ENCODE measurements at regions not wholly inside any gene's neighbourhood (a gene's known extent, or its start where the extent isn't known, plus 50 kb on each side); places are given as distances from the start of the nearest gene placed in this dataset.

DNA sequence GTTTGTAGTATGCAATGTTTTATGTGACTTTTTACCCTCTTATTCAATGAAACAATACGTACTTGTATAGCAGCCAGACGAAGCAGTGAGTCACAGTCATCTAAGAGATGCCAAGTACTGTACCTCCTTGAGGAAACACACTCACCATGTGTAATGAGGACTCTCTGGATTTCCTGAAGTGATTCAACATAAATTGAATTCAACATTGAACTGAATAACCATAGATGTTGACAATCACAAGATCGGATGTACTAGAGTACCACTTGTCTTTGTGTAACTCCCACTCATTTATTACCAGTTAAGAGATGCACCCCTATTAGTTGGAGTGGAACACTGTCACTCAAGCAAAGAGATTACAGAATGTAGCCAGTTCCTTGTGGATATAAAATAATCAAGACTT lies 175.2 kb upstream of the HMGA2 start:
- no peak for DNase-seq (ENCODE audit: low read depth in 4 of 4, low spot score in 3 of 4)

DNA sequence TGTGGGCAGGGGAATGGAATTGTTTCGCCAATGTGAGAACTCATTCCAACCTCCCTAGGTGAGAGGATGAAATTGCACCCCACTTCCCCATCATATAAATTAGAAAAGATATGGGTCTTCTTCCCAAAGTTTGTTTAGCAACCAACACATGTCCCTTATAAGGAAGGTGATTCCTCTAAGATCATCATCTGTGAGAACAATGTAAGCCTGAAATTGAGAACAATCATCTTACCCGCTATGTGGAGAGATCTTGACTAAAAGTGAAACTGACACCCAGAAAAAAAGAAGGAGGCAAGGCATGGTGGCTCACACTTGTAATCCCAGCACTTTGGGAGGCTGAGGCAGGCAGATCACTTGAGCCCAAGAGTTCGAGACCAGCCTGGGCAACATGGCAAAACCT lies 173.2 kb upstream of the HMGA2 start:
- DNase-seq (ENCODE audit: low read depth in 4 of 4, low spot score in 3 of 4): no peak

DNA sequence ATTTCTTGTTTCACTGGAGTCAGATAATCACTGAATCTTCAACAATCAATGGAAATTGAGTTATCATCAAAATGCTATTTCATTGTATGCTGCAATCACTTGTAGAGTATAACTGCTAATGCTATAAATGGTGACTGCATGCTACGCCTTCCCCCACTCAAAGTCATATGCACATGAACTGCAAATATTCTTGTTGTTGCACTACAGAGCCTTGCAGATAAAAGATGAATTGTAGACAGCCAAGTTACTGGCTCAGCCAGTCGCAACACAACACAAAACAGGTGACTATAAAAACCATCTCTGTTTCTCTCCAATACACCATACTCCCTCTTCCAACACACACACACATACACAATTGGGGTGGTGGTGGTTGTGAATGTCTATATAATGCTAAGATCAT lies 171.0 kb upstream of the HMGA2 start:
- DNase-seq (ENCODE audit: low read depth in 4 of 4, low spot score in 3 of 4): no peak

DNA sequence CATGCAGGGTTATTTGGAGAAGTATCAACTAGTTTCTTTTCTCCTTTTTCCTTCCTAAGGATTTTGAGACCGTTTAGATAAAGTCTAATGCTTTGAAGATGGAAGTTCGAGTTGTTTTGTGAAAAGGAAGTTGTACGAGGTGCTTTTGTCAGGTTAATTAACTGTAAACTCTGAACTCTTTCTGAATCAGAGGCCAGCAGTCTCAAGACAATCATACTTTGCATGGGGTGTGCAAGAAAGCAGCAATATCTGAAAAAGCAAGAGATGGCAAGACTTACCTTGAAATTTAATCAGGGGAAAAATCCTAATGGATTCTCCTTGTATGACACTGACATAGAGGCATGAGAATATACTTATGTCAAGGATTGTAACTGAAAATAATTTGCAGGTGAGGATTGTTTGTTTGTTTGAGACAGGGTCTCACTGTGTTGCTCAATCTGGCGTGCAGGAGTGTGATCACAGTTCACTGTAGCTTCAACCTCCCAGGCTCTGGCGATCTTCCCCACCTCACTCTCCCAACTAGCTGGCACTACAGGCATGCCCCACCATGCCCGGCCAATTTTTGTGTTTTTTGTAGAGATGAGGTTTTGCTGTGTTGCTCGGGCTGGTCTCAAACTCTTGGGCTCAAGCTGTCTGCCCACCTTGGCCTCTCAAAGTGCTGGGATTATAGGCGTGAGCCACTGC lies 170.2 kb upstream of the HMGA2 start:
- no peak for DNase-seq (ENCODE audit: low read depth in 4 of 4, low spot score in 3 of 4)

DNA sequence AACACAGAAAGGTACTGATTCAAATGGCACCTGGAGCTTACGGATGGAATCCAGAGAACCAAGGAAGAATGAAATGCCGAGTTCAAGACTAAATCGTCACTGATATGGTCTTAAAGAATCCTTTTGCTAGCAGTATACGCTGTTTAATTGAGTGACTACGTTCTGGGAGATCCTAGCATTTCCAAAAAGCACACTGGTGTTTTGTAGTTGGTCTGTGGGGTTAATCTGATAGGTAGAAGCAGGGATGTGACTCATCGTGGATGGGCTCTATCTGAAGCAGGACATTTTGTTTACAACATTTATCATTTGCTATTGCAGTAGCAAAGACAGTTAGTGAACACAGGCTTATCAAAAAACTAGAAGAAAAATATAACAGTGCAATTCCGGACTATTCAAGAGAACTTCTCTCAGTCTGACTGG lies 169.2 kb upstream of the HMGA2 start:
- no peak for DNase-seq (ENCODE audit: low read depth in 4 of 4, low spot score in 3 of 4)

DNA sequence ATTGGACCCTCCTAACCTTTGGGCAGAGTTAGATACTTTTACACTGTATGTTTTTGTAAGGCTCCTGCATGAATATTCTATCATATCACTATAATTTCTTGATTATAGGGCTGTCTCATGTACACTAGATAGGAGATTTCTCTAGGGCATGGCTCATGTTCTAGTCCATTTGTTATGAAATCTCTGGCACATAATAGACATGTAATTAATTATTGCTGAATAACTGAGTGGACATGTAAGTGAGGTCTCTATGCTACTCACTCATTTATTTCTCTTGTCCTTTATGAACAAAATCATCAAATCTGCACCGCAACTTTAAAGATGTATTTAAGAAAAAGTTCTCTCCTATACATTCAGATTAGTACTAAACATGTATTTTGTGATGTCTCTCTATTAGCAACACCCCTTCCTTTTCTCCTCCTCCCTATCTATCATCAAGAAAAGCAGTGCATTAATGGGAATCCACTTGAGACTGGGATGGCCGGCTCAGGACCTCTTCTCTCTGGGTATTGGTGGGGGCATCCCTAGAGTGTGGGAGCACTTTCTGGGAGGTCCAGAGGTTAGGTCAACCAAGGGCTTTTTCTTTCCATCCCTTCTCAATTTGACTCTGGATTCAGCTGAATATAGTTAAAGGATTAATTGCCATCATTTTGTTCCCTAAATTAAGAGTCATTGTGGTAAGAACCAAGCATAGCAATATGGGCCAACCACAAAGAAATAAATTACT lies 168.0 kb upstream of the HMGA2 start:
- DNase-seq (ENCODE audit: low read depth in 4 of 4, low spot score in 3 of 4): no peak

DNA sequence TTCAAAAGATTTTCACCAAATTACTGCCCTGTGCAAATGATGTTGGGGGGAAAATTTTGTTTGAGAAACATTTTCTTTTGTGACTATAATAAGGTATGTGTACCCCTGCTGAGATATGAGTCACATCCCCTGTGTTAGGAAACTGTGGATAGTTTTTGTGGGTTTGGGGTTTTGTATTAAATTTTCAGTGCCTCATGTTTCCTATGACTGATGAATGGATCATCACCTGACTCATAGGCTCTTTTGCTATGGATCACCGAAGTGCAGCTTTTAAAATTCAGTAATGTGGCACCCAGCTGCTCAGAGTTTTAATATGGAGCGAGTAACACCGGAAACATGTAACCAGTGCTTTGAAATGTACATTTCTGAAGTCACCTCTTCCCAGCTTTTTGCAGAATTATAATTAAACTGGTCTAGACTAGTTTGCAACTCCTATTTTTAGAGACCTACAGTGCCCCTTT lies 167.4 kb upstream of the HMGA2 start:
- DNase-seq (ENCODE audit: low read depth in 4 of 4, low spot score in 3 of 4): no peak

DNA sequence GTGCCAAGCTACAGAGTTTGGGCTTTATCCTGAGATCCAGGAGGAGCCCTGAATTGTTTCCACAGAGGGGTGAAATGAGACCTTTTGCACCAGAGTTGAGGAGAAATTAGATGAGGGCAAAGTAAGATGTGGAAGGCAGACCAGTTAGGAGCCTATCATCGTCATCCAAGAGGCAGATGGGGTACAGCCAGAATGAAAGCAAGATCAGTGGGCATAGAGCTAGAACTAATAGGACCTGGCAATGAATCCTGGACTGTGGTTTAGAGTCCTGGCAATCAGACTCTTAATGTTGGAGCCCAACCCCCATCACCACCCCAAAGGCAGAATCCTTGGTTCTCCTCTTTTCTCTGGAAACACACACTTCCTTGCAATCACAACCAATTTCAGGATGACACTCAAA lies 166.6 kb upstream of the HMGA2 start:
- DNase-seq (ENCODE audit: low read depth in 4 of 4, low spot score in 3 of 4): no peak

DNA sequence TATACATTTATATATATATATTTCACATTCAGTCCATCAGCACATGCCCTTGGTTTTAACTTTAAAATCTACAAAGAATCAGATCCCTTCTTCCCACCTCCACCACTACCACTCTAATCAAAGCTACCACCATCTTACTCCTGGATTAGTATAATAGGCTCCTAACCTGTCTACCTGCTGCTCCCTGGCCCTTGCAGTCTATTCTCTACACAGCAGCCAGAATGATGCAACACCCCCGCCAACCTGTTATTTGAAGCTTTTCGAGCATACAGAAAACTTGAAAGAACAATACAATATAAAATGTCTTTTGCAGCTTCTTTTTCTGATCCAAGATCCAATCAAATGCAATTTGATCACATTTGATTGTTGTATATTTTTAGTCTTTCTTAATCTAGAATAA lies 165.9 kb upstream of the HMGA2 start:
- no peak for DNase-seq (ENCODE audit: low read depth in 4 of 4, low spot score in 3 of 4)

DNA sequence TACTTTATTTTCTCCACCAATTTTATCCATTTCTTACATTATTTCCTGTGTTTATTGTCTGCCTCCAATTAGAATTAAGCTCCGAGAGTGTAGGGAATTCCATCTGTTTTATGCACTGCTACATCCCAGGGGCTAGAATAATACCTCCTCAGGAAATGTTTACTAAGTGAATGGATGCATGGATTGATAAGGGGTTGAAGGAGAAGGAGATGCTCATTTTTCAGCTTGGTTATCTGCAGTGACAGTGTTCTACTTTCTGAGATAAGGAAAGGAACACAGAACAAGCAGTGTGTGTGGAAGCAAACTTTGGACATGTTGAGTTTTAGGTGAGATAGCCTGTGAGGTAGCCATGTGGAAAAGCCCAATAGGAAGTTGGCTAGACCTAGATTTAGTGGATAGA lies 164.6 kb upstream of the HMGA2 start:
- no peak for DNase-seq (ENCODE audit: low read depth in 4 of 4, low spot score in 3 of 4)

DNA sequence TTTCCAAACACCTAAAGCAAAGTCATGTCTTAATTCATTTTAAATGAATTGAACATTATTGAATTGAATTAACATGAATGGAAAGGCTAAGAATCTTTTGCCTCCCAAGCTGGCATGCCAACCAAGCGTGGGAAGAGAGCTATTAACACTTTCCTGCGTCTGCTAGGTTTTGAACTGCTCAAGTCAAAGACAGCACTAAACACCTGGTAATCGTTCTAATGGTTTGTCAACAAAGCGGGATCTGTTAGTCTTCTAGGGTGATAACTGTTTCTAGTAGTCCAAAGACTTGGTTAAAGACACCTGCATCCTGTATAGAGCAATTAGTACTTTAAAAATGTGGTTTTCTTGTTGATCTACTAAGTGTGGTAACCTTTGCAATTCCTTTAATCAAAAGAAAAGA lies 164.2 kb upstream of the HMGA2 start:
- no peak for DNase-seq (ENCODE audit: low read depth in 4 of 4, low spot score in 3 of 4)

DNA sequence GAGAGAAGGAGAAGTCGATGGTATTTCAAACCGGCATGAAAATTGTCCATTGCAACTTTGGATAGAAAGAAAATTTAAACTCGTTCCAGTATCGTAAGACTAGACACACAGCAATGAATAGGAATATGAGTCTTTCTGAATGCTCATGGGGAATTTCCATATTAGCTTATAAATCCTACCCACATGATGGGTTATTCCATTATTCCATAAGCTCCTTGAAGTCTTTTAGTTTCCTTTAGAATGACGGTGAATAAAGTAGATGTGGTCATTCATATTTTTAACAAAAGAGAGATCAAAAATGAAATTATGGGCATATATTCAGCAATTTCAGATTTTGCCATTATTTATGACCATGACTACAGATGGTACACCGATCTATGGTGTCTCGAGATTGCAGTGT lies 163.4 kb upstream of the HMGA2 start:
- DNase-seq (ENCODE audit: low read depth in 4 of 4, low spot score in 3 of 4): no peak

DNA sequence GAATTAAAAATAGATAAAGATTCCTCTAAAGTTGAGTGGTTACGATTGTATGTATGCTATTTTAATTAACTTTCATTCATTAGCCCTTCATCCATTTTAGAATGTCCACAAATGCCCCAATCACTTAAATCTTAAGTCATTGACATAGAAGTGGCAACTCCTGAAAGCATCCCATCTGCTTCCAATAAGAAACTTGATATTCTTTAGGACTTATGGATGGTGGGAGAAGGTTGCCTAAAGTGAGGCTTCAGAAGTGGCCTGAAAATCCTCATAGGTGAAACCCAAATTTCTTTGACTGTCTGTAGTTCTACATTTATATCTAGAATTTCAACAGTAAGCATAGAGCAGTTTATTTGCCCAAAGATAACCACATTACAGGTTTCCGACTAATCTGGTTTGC lies 161.7 kb upstream of the HMGA2 start:
- DNase-seq (ENCODE audit: low read depth in 4 of 4, low spot score in 3 of 4): no peak

DNA sequence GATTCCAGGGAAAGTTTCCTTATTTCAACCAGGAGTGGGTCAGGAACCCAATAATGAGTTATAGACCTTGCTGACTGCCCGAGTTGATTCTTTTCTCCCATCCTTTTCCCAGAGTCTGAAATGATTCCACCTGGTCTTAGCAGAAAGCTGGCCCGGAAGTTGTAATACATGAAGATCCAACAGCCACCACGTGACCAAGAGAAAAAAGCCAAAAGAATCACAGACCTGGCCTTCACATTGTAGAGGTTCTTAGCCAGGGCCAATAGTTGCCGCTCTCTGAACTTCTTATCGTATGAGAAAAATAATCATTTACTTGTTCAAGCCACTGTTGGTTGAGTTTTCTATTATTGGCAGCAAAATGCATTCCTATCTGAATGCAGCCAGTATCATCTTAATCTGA lies 161.2 kb upstream of the HMGA2 start:
- DNase-seq (ENCODE audit: low read depth in 4 of 4, low spot score in 3 of 4): no peak

DNA sequence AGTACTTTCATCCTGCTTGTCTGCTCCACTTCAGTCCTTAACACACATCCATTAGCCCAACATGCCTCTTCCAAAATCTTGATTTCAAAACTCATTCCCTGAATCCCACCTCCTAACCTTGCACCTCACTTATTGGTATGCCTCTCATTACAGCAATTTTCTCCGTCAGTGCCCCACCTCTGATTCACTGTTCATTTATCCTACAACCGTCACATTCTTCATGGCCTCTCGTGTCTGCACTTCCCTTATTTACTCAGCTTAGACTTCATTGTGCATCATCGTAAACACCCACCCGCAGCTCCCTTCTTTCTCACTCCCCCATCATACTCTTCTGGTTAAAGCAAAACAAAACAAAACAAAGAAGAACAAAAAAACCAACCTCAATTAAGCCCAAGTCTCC lies 160.6 kb upstream of the HMGA2 start:
- no peak for DNase-seq (ENCODE audit: low read depth in 4 of 4, low spot score in 3 of 4)

DNA sequence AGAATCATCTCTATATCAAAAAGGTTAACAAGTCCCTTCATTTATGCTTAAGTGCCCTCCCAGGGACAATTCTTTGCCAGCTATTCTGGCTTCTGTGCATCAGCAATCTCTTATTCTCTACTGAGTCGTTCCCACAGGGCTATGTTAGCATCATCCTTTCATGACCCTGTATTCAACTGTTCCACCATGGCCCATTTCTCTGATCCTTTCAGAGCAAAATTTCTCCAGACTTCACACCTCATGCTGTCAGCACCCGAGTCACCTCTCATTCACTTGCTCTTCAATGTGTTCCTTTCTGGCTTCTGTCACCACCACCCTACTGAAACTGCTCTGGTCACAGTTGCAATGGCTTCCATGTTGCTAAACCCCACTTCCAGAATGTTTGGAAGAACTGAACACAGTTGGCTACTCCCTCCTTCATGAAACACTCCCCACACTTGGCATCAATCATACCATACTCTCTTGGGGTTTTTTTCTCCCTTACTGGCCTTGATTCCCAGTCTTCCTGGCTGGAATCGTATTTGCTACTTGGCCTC lies 159.5 kb upstream of the HMGA2 start:
- no peak for DNase-seq (ENCODE audit: low read depth in 4 of 4, low spot score in 3 of 4)

DNA sequence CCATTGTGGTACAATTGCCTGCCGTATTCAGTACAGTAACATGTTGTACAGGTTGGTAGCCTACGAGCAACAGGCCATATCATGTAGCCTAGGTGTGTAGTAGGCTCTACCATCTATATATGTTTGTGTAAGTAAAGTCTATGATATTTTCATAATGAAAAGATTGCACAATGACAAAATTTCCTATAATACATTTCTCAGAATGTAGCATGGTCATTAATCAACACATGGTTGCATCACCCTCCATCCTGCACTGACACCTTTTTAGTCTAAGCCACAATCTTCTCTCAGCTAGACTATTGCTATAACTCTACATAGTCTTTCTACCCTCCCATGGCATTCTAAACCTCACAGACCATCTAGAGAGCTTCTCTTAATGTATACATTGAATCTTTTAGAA lies 158.5 kb upstream of the HMGA2 start:
- no peak for DNase-seq (ENCODE audit: low read depth in 4 of 4, low spot score in 3 of 4)

DNA sequence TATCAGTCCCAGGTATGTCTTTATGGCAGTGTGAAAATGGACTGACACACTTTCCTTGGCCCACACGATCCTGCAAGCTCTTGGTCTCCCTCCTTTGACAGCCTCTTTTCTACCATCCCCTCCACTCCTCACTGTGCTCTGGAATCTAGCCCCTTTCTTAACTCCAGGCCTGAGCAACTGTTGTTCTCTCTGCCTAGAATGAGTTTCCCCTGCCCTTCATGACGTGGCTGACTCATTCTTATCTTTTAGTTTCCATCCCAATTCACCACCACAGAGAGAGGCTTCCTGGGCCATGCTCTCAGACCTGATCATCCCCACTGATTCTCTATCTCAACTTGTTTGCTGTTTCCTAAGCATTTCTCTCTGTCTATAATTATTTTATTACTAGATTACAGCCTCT lies 157.4 kb upstream of the HMGA2 start:
- DNase-seq (ENCODE audit: low read depth in 4 of 4, low spot score in 3 of 4): no peak

DNA sequence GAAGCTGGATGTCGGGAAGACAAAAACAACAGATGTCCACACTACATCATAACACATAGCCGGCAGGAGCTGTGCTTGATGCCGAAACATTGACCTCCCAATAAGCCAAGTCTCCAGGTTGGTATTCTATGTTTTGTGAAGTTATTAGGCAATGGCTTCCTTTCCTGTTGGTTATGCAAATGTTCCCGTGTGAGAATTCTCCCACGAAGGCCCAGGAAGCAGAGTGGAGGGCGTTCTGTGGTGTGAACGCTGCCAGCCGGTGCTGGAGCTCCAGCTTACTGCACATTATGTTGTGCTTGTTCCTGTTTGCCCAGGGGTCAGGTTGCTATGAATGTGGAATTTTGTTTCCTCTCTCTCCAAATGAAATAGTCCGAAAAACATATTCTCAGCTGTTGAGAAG lies 156.4 kb upstream of the HMGA2 start:
- no peak for DNase-seq (ENCODE audit: low read depth in 4 of 4, low spot score in 3 of 4)

DNA sequence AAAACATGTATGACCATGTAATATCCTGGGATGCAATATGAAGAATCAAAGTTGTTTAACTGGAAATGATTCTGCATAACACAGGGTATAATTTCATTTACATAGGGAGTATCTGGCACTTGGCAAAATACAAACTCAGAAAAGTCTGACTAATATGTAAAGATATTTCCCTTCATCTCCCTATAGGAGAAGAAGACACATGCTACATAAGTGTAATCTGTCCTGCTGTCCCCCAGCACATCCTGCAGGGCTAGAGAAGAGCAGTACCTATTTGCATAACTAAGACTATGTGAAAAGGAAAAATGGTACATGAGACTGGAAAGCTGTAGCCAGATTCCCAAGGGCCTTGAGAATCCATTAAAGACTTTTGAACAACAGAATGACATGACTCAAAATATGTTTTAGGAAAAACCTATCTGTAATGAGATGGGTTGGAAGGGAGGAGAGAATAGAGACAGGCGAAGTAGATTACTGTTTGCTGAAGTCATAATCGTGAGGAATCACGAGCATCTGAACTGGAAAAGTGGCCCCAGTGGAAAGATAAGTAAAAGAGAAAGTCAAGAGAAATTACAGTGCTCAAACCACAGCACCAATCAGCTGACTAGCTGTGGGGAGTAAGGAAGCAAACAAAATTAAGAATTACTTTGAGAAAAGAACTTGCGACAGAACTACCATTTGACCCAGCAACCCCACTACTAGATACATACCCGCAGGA lies 155.1 kb upstream of the HMGA2 start:
- no peak for DNase-seq (ENCODE audit: low read depth in 4 of 4, low spot score in 3 of 4)

DNA sequence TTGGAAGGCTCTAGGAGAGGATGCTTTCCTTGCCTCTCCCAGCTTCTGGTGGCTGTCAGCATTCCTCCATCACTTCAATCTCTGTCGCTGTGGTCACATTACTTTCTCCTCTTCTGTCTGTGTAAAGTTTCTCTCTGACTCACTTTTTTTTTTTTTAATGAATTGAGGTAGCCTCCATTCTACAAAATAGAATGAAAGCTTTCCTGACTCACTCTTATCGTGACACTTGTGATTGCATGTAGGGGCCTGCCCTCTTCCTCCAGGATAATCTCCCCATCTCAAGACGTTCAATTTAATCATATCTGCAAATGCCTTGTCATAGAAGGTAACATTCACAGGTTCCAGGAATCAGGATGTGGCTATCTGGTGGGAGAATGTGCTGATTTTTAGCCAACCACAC lies 153.5 kb upstream of the HMGA2 start:
- DNase-seq (ENCODE audit: low read depth in 4 of 4, low spot score in 3 of 4): no peak

DNA sequence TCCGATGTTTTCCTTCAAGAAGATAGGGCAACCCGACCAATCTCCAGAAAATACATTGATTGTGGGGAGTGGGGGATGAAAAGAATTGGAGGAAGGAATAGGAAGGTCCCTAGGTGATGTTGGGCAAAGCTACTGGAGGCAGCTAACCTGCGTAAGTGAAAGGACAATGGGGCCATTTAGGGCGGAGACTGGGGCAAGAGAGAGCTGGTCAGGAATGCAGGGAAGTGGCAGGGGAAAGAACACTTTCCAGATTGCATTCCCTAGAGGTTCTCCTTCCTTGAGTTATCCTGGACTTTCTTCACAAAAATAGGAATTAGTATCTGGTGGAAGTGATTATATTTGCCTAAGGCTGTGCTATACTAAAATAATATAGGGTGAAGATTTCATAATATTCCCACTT lies 151.8 kb upstream of the HMGA2 start:
- no peak for DNase-seq (ENCODE audit: low read depth in 4 of 4, low spot score in 3 of 4)
